OCI-LY3 (cell line): ENCODE measurements at regions not wholly inside any gene's neighbourhood (a gene's known extent, or its start where the extent isn't known, plus 50 kb on each side); places are given as distances from the start of the nearest gene placed in this dataset.

Source experiments
- H2AFZ ChIP-seq: fragments of 200-600, 300-600 bp; shearing (Covaris generic); 2 replicates; pipeline ENCODE4 v1.6.0; 2014; ENCODE audit warnings: antibody characterized with exemption, low read depth, low read length
- H3K27ac ChIP-seq: fragments of 200-600, 300-600 bp; sonication (generic); 2 replicates; pipeline ENCODE4 v1.5.1; 2014; ENCODE audit warnings: mild to moderate bottlenecking, low read length, moderate library complexity, mixed read lengths
- H3K27me3 ChIP-seq: fragments of 200-600, 300-600 bp; sonication (generic); 2 replicates; pipeline ENCODE4 v1.6.1; 2014; ENCODE audit warnings: low read depth, low read length, mixed read lengths
- H3K36me3 ChIP-seq: fragments of 200-600, 300-600 bp; sonication (generic); replicated peaks from 2 replicates; pipeline ENCODE3; 2014; ENCODE audit warnings: low read depth, low read length, mixed read lengths
- H3K4me1 ChIP-seq: fragments of 300-600, 200-600 bp; sonication (generic); 2 replicates; pipeline ENCODE4 v1.6.1; 2014; ENCODE audit warnings: low read length, mixed read lengths
- H3K4me2 ChIP-seq: fragments of 200-600, 300-600 bp; sonication (generic); 2 replicates; pipeline ENCODE4 v1.6.1; 2014; ENCODE audit warnings: low read length, mixed read lengths
- H3K4me3 ChIP-seq: fragments of 300-600, 200-600 bp; sonication (generic); 2 replicates; pipeline ENCODE4 v1.5.1; 2014; ENCODE audit warnings: antibody characterized with exemption, mild to moderate bottlenecking, low read length, moderate library complexity
- H3K79me2 ChIP-seq: fragments of 300-600, 200-600 bp; shearing (Covaris generic); 2 replicates; pipeline ENCODE4 v1.6.1; 2014; ENCODE audit warnings: mild to moderate bottlenecking, low read length, mixed read lengths
- H3K9ac ChIP-seq: fragments of 300-600, 200-600 bp; shearing (Covaris generic); 2 replicates; pipeline ENCODE4 v1.6.0; 2014; ENCODE audit warnings: mild to moderate bottlenecking, low read length, moderate library complexity
- H3K9me3 ChIP-seq: fragments of 200-600, 300-600 bp; shearing (Covaris generic); 2 replicates; pipeline ENCODE4 v1.6.1; 2014; ENCODE audit warnings: low read length, mixed read lengths; ENCODE audit not compliant: insufficient read depth
- H4K20me1 ChIP-seq: fragments of 200-600, 300-600 bp; sonication (generic); 2 replicates; pipeline ENCODE4 v1.6.1; 2016; ENCODE audit warnings: low read length, mixed read lengths; ENCODE audit not compliant: insufficient read depth
- EZH2phosphoT487 ChIP-seq: fragments of 200-600 bp; shearing (Covaris generic); IDR thresholded peaks from 2 replicates; pipeline ENCODE4 v1.6.1; 2018; ENCODE audit warnings: antibody characterized with exemption, mixed run types, low read depth
- TF ChIP-seq, protein P1 (sequence below): fragments of 200-600, 300-600 bp; sonication (generic); IDR thresholded peaks from 2 replicates; pipeline ENCODE4 v1.5.1; 2014; ENCODE audit warnings: antibody characterized with exemption, low read length, low read depth

GRCh38 chr6:44062771-44063560 is 64.3 kb downstream of the MRPL14 start:
- no peaks in the 10 kb centered on the region for H3K79me2 ChIP-seq
- no peaks in the 10 kb centered on the region for H3K27me3 ChIP-seq
- TF ChIP-seq, protein P1, sequence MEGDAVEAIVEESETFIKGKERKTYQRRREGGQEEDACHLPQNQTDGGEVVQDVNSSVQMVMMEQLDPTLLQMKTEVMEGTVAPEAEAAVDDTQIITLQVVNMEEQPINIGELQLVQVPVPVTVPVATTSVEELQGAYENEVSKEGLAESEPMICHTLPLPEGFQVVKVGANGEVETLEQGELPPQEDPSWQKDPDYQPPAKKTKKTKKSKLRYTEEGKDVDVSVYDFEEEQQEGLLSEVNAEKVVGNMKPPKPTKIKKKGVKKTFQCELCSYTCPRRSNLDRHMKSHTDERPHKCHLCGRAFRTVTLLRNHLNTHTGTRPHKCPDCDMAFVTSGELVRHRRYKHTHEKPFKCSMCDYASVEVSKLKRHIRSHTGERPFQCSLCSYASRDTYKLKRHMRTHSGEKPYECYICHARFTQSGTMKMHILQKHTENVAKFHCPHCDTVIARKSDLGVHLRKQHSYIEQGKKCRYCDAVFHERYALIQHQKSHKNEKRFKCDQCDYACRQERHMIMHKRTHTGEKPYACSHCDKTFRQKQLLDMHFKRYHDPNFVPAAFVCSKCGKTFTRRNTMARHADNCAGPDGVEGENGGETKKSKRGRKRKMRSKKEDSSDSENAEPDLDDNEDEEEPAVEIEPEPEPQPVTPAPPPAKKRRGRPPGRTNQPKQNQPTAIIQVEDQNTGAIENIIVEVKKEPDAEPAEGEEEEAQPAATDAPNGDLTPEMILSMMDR: peak; percentile 61
- no peak for TF ChIP-seq EZH2phosphoT487
- H3K4me2 ChIP-seq: no peak overlapping the region
- H3K4me1 ChIP-seq: peaks cover 40% of the 10 kb centered on the region
- H3K36me3 ChIP-seq: no peaks in the 10 kb centered on the region
- no peak overlapping the region for H3K4me3 ChIP-seq
- no peak overlapping the region for H2AFZ ChIP-seq
- no peaks in the 10 kb centered on the region for H3K9me3 ChIP-seq
- H3K9ac ChIP-seq: no peak overlapping the region
- H4K20me1 ChIP-seq: no peaks in the 10 kb centered on the region
- H3K27ac ChIP-seq: no peak overlapping the region

- H3K36me3 ChIP-seq: no peaks in the 10 kb centered on the region
- H4K20me1 ChIP-seq: no peaks in the 10 kb centered on the region
- H3K9me3 ChIP-seq: no peaks in the 10 kb centered on the region
- no peak overlapping the region for H3K4me2 ChIP-seq
- H3K27me3 ChIP-seq: no peaks in the 10 kb centered on the region
- no peak overlapping the region for H3K4me3 ChIP-seq
- no peaks in the 10 kb centered on the region for H3K79me2 ChIP-seq
- no peak overlapping the region for H3K27ac ChIP-seq
- TF ChIP-seq EZH2phosphoT487: no peak
- TF ChIP-seq, protein P1: no peak
- H2AFZ ChIP-seq: no peak overlapping the region
- peaks cover 39% of the 10 kb centered on the region for H3K4me1 ChIP-seq
- no peak overlapping the region for H3K9ac ChIP-seq
Measured at GRCh38 chr6:44062105-44062770, 65.0 kb downstream of the MRPL14 start.

DNA sequence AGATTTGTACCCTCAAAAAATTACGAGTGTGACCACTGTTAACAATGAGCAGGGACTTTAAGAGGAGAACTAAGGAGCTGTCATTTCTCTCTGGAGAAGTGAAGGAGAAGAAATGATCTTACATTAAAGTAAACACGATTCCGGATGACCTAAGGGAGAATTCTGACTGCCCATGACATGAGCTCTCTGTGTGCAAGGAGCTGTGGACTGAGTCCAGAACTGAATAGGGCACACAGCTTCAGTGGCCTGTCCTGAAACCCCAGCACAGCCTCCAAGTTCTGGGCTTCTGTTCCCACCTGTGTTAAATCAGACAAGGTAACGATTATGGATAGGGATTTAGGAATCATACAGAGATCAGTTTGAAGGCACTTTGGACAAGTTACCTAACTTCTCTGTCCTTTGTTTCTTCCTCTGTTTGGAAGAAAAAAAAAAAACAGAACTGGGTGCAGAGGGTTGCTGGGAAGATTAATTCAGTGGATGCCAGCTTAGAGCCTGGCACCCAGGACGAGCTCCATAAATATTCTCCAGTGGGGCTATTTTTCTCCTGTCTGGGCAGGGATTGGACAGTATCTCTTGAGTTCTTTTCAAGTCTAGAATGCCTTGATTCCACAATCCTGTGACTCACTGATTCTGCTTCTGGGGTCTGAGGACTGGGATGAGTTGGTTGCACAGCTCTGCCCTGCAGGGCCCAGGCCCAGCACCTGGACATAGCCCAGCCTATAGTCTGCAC is 65.7 kb downstream of the MRPL14 start:
- no peak overlapping the region for H3K9ac ChIP-seq
- H3K36me3 ChIP-seq: no peaks in the 10 kb centered on the region
- no peak overlapping the region for H3K4me3 ChIP-seq
- no peak for TF ChIP-seq EZH2phosphoT487
- TF ChIP-seq, protein P1: no peak
- no peak overlapping the region for H3K27ac ChIP-seq
- H3K27me3 ChIP-seq: no peaks in the 10 kb centered on the region
- H3K79me2 ChIP-seq: no peaks in the 10 kb centered on the region
- H3K4me1 ChIP-seq: peaks cover 33% of the 10 kb centered on the region
- no peaks in the 10 kb centered on the region for H4K20me1 ChIP-seq
- no peak overlapping the region for H2AFZ ChIP-seq
- no peak overlapping the region for H3K4me2 ChIP-seq
- H3K9me3 ChIP-seq: no peaks in the 10 kb centered on the region
